ENCODE measurements at regions not wholly inside any gene's neighbourhood (a gene's known extent, or its start where the extent isn't known, plus 50 kb on each side); places are given as distances from the start of the nearest gene placed in this dataset.

GRCh38 chr11:106548406-106548805 is 469.9 kb downstream of the GUCY1A2 start:
- TF ChIP-seq CTCF (IDR thresholded peaks at IDR 0.05; ENCODE audit: insufficient read depth, low read depth, low read length) (no peak), EZH2 (IDR thresholded peaks at IDR 0.05; ENCODE audit: insufficient read depth, low read length) (no peak)

Measured in astrocyte (in vitro differentiated cells and primary cell).